HG03066 (cell line): ENCODE measurements at regions not wholly inside any gene's neighbourhood (a gene's known extent, or its start where the extent isn't known, plus 50 kb on each side); places are given as distances from the start of the nearest gene placed in this dataset.
"Not testable (repeated sequence)": the region's sequence is repeated elsewhere in the genome, so short reads cannot be mapped to it uniquely, and the experiment has no call there.

ENCODE experiments used
- ATAC-seq: cut with Tn5 transposase; IDR thresholded peaks from one replicate; pipeline ENCODE4 v1.9.1; 2021; ENCODE audit warnings: low read depth; ENCODE audit not compliant: unreplicated experiment

DNA sequence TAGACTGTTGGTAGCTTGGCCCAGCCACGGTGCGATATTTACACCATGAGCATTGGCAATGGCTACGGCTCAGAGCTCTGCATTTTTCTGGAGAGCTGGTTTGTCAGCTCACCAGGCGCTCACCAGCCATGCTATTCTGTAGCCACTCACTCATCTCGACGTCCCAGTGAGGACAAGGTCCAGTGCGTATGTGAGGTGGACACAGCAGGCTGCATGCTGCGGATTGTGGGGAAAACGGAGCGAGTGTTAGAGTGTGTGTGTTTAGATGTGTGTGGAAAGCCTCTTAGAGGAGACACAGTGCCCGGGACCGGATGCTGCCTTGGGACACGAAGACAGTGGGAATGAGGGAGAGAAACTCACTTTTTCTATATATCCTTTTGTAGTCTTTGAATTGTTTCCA lies 103.7 kb downstream of the PLXNA1 start:
- not testable (repeated sequence) for ATAC-seq

DNA sequence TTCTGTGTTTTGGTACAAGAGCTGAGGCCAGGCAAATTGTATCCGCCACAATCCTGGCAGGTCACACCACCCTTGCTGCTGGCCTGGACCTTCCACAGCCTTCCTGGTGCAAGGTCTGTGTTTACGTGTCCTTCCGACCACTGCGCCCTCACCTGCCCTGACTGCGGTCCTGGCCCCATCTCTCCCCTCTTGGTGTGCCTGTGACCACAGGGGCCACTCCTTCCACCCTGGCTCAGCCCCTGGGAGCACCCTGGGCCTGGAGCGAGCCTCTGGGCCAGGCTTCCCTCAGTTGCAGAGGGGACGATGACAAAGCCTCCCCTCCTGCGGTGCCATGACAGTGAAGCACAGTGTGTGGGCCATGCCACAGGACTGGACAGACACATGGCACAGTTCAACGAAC lies 104.5 kb downstream of the PLXNA1 start:
- ATAC-seq: no peak

DNA sequence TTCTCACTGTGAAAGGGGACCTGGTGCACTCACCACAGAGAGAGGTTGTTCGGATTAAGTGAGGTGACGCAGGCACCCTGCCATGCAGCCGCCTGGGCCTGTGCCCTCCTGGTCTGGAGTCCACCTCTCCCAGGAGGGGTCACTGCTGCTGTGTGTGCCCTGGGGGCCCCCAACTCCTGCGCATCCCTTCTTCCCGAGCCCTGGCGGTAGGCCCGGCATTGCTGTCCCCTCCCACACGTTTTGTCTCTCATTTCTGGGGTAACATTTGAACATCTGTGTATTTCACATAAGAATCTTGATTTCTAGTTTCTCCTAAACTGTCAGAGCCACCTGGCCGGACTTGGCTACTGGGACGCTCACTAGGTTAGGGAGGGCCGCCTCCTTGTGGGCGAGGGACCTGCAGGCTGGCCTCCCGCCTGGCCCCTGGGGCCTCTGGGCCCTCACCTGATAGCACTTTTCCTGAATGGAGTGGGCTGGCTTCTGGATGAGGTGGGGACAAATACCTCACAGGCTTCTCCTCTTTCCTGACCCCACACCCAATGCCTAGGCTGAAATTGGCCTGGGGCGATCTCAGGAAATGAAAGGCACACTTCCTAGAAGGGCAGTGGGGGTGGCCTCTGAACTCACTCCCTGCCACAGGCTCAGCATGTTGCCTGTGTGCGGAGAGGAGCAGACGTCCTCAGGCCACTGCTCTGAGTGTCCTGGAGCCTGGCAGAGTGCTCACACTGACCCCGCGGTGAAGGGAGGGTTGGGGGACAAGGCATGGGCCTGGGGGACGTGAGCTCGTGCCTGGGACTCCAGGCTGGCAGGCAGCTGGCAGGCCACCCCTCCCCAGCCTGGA lies 104.2 kb upstream of the PRR23E start:
- no peak for ATAC-seq

DNA sequence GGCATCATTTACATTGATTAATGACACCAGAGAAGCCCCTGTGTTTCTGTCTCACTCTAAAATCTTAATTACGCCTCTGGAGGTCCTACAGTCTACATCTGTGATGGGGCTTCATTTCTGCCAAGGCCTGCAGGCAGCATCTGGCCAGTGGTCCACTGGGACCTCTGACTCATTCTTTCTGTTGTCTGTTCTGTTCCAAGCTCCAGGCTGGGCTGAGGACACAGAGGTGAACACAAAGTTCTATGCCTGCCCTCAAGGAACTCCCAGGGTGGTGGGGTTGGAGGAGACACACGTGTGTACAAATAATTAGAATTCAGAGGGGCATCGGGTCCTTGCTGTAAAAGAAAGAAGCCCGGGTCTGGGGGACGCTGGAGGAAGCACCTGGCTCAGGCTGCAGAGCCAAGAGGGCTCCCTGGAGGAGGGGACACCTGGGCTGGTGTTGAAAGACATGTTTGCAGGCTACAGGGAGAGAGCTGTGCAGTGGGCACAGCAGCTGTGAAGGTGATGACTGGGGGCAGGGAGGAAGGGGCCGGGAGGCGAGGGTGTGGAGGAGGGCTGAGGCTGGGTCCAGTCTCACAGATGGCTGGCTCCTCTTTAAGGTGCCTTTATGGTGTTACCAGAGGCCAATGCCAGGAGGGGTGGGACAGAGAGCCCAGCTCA lies 103.3 kb upstream of the PRR23E start:
- no peak for ATAC-seq

DNA sequence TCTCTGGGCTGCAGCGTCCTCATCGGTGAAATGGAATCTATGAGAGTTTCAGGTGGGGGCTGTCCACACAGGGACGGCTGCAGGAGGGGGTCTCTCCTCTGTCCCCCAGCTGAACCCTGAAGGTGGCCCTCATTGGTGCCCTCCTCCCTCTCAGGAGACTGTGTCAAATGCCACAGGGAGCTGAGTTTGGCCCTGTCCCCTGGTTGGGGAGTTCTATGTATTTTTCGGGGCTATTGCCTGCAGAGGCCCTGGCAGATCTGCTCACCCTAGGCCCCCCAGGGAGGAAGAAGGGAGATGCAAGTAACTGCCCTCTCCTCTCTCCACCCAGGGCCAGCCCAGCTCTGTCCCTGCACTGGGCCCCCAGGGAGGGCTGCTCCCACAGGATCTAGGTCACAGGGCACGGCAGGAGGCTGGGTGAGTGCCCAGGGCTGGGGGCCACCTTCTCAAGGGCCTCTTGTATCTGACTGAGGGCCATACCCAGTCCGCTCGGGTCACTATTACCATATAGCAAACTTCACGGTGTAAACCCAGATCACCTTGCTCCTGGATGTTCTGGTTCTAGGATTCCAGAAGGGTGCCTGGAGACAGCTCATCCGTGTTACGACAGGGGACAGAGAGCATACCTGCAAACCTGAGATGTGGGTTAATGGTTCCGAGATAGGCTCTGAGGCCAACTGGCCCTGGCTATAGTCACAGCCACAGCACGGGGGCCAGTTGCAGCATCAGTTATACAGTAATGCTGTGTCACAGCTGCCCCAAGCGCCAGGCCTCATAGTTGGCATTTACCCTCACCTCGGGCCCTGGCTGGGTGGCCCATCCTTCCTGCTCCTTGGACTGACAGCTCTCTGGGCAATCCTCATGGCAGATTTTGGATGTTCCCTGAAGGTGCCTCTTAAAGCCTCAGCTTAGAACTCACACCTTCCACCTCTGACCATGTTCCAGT lies 102.4 kb upstream of the PRR23E start:
- ATAC-seq: no peak

DNA sequence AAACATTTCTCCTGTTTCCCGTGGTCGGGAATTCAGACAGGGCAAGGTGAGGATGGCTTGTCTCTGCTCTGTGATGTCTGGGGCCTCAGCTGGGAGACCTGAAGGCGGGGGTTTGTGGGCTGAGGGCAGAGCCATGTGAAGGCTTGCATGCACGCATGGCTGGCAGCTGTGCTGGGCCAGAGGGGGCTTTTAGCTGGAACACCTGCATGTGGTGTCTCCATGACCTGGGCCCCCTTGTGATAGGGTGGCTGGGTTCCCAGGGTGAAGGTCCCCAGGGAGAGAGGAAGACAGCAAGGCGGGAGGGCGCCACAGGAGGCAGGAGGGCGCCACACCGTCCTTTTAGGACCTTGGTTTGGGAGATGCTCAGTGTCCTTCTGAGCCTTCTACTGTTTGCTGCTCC lies 101.6 kb upstream of the PRR23E start:
- no peak for ATAC-seq

DNA sequence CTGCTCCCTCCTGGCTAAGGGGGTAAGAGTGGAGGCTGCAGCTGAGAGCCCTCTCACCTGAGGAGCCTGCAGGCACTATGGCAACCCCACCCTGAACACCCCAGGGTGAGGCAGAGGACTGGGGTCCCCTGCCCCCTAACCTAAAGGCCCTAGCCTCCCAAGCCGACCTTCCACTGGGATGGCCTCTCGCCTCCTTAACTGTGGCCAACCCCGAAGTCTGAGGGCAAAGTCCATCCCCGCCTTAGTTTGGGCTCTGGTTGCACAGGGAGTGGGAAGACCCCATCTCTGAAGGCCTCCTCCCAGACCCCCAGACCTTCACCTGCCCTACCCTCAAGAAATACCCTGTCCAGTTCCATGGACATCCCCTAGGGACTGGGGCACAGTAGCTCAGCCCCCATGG lies 100.6 kb upstream of the PRR23E start:
- no peak for ATAC-seq

DNA sequence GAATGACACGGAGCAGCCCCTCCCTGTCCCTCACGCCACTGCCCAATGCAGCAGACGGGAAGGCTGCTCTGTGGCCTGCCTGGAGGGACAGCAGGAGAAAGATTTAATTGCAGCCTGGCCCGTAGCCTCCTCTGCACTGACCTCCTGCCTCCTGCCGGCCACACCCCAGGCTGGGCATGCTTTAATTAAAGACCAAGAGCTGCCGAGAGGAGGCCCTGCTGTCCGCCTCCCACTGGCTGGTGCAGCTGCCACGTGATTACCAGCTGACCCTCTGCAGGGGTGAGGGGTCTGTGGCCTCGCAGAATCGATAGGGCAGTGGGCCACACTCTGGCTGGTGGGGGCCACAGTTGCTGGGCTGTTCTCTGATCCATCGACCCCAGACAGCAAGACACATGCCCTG lies 100.2 kb upstream of the PRR23E start:
- ATAC-seq: no peak

DNA sequence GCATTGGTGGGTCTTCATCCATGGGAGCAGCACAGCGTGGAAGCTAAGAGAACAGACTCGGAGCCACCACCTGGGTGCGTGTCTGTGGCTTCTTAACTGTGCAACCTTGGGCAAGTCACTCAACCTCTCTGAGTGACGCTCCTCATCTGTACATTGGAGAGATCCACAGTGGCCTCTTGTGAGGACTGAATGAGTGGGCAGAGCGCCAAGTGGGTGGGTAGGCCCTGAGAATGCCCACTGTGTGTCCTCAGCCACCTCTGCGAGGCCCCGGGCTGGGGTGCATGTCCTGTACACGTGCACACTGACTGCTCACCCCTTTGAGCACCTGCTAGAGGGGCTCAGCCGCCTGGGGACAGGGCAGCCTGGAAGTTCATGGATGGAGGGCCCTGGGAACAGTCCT lies 99.6 kb upstream of the PRR23E start:
- no peak for ATAC-seq

DNA sequence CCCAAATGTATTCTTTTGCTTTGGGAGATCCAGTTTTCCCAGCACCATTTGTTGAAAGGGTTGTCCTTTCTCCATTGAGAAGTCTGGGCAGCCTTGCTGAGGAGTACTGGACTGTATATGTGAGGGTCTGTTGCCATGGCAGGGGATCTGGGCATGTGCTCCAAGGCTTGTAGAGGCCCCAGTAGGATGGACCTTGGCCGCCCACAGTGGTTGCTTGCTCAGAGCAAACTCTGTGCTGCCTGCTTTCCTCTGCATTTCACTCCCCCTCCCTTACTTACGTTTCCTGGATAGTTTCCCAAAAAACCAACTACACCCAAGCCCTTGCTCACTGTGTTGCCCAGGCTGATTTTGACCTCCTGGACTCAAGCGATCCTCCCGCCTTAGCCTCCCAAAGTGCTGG lies 97.2 kb upstream of the PRR23E start:
- no peak for ATAC-seq

DNA sequence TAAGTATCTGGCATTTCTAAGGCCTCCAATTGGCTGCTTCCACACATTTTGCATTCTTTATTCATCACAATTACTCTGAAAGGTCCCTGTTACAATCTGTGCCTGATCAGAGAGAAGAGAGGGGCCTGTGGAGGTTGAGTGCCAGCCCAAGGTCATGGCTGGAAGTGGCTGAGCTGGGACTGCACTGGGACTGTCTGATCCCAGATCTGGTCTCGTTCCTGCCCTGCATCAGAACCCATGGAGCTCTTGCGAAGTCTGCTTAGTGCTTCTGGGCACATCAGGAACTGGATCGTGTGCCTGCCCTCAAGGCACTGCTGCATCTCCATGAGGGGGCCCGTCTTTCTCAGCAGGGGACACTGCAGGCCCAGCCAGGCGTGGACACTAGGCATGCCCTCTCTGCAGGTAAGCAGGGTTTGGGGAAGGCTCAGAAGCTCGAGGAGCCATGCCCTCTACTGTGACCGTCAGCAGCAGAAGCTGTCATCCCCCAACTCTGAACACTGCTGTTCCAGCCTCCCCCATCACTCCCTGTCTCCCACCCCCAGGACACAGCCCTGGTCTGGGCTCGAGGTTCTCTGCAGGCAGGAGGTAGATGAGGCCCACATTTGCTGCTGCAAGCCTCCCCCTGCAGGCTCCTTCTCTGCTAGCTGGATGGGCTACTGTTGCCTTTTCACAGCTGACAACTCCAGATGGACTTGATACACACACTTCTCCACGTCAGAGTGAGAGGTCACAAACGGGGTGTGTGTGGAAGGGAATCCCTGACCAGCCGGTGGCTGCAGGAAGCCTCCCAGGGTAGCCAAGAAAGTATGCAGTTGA lies 96.5 kb upstream of the PRR23E start:
- no peak for ATAC-seq

DNA sequence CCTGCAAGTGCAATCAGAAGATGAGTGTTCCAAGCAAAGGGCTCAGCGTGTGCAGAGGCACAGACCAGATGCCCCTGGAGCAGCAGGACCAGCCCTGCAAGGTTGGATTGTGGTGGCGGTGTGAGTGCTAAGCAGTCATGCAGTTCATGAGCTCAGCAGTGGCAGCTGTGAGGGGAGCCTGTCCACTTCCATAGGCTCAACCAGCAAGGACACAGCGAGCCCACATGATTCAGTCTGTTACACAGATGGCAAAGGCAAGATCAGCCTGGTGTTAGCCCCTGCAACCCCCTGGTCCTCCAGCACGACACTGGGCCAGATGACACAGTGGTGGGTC lies 95.9 kb upstream of the PRR23E start:
- ATAC-seq: no peak

DNA sequence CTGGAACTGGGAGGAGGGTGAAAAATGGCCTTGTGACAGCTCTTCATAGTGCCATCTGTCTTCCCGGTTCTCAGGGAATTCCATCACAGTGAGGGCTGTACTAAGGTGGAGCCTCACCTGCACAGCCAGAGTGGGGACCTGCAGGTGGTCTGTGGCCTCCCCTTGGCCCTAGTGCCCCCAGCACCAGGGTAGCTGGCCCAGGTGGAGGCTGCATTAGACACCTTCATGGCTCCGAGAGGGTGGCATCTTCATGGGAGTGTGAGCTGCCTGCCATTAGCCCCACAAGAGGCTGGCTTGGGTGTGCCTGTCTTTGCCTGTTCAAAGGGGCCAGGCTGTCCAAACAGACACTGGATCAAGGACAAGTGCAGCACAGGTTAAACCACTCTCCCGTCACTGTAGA lies 95.5 kb upstream of the PRR23E start:
- no peak for ATAC-seq

DNA sequence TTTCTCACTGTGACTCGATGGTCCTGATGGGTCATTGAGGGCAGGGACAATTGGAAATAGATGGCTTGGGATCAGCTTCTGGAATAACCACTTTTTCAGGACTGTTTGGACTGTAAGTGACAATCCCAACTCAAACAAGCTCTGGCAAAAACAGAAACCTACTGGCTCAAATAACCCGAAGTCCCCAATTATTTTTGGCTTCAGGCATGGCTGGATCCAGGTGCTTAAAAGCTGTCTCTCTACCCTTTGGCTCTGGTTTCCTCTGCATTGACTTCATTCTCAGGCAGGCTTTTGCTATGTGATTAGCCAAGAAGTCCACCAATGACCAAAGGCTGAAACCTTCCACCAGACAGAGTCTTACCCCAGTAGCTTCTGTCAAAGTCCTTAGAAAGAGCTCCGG lies 92.9 kb upstream of the PRR23E start:
- no peak for ATAC-seq

DNA sequence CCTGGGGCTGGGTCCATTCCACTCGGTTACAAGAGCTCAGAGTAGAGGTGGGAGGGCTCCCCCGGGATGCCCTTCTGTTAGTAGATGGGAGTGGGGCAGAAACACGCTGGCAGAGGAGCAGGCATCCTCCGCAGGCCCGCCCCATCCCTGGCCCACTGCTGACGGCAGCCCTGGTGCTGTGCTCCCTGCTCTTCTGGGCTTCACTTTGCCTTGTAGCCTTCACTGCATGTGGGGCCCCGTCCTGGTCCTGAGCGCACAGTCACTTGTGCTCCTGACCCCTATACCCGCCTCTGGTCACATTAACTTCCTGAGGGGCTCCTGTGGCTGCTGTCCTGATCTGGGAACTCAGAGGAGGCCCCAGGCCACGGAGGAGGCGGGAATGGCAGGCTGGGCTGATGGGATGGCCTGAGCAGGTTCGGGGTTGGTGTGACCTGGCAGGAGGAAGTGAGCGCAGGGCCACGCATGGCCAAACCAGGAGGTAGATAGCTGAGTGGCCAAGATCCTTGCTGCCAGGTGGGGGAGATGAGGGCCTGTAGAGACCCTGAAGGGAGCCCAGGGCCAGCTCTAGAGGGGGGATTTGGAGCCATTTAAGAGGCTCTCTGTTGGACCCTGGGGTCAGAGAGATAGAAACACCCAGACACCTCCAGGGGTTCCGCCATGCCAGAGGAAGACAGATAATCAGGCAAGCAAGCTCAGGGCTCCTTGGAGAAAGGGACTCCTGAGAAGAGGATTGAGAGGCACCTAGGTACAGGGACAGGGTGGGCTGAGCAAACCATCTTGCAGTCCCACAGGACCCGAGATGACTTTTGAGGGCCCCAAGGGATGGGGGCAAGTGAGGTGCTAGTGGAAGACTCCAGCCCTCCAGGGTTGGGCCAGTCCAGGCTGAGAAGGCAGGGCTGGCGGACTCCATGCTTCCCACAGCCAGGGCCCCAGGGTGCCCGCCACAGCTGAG lies 92.2 kb upstream of the PRR23E start:
- no peak for ATAC-seq

DNA sequence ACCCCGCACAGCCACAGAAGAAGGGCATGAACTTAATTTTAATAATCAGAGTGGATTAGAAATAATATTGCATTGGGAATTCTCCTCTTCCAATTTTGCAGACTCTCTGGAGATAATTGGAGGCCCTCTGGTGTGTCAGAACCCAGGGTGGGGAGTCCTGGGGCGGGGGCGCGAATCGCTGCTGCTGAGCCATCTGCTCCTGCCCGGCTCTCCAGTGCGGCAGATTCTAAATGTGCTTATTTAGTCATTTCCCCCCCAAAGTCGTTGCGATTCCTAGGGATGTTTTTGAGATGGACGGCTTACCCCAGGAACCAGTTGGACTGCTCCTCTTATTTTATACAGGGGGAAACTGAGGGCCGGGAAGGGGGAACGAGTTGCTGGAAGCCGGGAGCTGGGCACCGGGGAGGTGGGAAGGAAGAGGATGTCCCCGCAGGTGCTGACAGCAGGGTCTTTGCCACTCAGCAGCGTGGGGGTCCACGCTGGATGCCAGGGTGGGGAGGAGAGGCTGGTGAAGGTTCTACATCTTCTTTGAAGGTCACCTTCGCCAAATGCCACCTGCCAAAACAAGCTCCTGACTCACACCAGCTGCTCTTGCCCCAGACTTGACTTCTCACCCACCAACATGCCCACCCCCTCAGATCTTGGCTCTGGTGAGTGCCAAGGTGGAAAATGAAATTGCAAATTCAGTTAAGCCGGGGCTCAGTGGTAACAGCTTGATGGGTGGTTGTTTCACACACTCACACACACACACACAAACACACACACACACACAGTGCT lies 91.3 kb upstream of the PRR23E start:
- ATAC-seq: no peak

DNA sequence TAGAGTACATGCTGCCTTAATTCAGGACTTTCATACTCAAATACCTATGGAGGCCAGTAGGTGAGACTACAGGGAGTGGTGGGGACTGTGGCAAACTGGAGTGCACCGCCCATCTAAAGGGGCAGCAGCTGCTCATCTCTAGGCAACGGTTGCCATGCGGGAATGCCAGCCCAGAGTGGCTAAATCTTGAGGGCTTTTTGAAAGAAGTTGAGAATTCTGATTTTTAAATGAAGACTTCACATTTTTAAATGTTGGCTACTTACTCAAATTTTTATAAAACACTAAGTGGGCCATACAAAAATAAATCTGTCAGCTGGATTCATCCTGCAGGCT lies 90.8 kb upstream of the PRR23E start:
- ATAC-seq: no peak

DNA sequence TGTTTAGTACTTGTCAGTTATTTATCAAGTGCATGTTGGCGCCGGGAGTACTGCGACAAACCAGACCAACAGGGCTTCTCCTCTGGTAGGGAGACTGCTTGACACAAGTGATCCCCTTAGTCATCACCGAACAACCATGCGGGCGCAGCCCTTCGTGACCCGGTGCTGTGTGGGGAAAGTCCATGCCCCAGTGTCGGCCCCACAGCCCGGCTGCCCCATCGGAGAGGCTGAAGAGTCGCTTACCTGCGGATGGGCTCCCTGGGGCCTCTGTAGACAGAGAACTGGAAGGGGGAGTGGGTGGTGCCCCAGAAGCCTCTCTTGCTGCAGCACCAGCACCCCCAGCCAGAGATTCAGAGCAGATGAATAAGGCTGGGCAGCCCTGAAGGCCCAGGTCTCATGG lies 90.3 kb upstream of the PRR23E start:
- no peak for ATAC-seq

DNA sequence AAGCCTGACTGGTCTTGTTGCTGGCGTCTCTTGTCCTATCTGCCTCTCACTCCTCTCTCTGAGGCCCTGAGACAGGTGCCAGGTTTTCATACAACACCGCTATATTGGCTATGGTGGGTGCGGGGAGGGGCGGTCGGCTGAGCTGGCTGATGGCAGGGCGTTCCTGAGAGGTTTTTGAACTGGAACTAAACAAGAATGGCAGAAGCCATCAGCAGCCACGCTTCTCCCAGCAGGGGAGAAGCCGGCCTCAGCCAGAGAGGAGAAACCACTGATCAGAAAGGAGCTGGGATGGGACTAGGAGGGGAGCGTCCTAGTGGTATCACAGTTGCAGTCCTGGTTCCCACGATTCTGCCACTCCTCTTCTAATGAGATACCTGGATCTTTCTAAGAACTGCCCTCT lies 89.9 kb upstream of the PRR23E start:
- ATAC-seq: no peak
